DMS53 (cell line): ENCODE measurements at regions not wholly inside any gene's neighbourhood (a gene's known extent, or its start where the extent isn't known, plus 50 kb on each side); places are given as distances from the start of the nearest gene placed in this dataset.
"Not testable (repeated sequence)": the region's sequence is repeated elsewhere in the genome, so short reads cannot be mapped to it uniquely, and the experiment has no call there.

ENCODE experiments used
- DNase-seq: peaks from one replicate; lab custom pipeline; 2025; lab: John Stamatoyannopoulos, UW

DNA sequence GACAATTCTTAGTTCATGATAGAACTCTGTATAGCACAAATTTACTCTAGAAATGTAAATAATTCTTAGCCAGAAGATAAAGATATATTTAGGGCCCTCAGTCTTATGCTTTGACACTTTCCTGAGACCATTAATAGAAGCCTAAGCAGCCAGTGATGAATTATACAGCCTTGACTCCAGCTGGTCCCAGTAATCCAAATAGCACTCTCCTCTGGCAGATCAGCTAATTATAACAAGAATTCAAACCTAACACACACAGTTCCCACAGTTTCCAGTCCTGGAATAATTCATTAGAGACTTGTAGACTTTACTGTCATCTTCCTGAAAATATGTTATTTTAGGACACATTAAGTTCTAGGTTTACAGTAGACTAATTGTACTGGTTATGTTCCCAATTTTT lies 50.4 kb downstream of the SHOC1 start:
- DNase-seq = no peak

DNA sequence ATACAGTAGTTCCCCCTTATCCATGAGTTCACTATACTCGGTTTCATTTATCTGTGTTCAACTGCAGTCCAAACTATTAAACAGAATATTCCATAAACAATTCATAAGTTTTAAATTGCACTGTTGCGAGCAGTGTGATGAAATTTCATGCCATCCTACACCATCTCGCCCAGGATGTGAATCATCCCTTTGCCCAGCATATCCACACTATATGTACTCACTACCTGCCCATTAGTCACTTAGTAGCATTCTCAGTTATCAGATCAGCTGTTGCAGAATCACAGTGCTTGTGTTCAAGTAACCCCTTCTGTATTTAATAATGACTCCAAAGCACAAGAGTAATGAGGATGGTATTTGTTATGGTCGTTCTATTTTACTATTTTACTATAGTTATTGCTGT lies 51.5 kb downstream of the SHOC1 start:
- DNase-seq = peak; percentile 40

DNA sequence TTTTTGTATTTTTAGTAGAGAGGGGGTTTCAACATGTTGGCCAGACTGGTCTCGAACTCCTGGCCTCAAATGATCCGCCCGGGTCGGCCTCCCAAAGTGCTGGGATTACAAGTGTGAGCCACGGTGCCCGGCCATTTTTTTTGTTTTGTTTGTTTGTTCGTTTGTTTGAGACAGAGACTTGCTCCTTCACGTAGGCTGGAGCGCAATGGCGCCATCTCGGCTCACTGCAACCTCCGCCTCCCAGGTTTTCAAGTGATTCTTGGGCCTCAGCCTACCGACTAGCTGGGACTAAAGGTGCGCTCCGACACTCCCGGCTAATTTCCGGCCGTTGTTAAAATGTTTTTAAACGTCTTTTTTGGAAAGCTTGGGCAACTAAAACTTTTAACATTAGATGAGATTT lies 54.0 kb downstream of the SHOC1 start:
- DNase-seq = no peak

DNA sequence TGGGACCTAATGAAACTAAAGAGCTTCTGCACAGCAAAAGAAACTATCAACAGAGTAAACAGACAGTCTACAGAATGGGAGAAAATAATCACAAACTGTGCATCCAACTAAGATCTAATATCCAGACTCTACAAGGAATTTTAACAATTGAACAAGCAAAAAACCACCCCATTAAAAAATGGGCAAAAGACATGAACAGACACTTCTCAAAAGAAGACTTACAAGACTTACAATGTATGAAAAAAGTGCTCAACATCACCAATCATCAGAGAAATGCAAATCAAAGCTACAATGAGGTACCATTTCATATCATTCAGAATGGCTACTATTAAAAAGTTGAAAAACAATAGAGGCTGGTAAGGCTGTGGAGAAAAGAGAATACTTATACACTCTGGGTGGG lies 58.0 kb downstream of the SHOC1 start:
- no peak for DNase-seq

DNA sequence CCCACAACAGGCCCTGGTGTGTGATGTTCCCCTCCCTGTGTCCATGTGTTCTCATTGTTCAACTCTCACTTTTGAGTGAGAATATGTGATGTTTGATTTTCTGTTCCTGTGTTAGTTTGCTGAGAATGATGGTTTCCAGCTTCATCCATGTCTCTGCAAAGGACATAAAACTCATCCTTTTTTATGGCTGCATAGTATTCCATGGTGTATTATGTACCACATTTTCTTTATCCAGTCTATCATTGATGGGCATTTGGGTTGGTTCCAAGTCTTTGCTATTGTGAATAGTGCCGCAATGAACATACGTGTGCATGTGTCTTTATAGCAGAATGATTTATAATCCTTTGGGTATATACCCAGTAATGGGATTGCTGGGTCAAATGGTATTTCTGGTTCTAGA lies 59.4 kb downstream of the SHOC1 start:
- not testable (repeated sequence) for DNase-seq

DNA sequence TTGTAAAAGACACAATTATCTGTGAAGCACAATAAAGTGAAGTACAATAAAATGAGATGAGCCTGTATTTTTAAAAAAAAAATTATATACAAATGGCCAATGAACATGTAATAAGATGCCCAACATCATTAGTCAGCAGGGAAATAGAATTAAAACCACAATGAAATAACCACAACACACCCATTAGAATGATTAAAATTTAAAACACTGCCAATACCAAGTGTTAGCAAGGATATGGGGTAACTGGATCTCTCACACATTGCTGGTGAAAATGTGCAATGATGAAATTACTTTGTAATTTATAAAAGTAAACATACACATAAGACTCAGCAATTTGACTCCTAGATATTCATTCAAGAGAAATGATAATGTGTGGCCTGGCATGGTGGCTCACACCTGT lies 62.8 kb downstream of the SHOC1 start:
- DNase-seq = no peak

DNA sequence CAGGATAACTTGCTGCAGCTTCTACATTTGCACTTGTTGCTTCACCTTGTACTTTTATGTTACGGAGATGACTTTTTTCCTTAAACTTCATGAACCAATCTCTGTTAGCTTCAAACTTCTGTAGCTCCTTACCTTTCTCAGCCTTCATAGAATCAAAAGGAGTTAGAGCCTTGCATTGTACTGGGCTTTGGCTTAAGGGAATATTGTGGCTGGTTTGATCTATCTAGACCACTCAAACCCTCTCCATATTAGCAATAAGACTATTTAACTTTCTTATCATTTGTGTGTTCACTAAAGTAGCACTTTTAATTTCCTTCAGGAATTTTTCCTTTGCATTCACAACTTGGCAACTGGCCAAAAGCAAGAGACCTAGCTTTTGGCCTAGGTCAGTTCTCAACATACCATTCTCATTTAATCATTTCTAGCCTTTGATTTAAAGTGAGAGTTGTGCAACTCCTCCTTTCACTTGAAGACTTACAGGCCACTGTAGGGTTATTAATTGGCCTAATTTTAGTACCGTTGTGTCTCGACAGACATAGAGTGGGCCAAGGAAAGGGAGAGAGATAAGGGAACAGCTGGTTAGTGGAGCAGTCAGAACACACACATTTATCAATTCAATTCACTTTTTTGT lies 63.7 kb downstream of the SHOC1 start:
- no peak for DNase-seq

DNA sequence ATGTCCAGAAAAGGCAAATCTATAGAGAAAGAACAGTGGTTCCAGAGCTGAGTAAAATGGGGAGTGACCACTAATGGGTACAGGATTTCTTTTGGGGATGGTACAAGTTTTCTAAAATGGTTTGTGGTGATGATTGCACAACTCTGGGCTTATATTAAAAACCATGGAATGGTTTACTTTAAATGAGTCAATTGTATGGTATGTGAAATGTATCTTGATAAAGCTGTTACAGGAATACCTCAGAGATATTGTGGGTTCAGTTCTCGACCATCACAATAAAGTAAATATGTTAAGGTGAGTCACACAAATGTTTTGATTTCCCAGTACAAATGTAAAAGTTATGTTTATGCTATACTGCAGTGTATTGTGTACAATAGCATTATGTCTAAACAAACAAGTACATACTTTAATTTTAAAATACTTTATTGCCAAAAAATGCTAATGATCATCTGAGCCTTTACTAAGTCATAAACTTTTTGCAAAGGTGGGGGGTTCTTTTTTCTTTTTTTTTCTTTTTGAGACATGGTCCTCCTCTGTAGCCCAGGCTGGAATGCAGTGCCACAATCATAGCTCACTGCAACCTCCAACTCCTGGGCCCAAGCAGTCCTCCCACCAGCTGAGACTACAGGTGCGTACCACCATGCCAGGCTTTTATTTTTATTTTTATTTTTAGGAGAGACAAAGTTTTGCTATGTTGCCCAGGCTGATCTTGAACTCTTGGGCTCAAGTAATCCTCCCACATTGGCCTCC lies 65.9 kb downstream of the SHOC1 start:
- DNase-seq = peak; percentile 46

DNA sequence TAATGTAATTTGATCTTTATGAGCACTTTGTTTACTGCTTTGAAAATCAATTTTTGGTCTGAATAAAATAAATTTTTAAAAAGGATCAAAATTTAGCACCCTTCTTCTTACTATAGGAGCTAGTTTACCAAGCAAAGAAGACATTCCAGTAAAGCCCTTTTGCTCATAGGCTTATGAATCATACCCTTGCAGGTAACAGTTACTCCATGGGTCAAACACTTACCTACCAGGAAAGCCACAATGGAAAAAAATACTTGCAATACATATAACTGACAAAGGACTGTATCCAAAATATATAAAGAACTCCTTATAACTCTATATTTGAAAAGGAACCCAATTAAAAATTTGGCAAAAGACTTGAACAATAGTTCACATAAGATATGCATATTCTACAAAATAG lies 66.6 kb downstream of the SHOC1 start:
- peak; percentile 3 for DNase-seq

DNA sequence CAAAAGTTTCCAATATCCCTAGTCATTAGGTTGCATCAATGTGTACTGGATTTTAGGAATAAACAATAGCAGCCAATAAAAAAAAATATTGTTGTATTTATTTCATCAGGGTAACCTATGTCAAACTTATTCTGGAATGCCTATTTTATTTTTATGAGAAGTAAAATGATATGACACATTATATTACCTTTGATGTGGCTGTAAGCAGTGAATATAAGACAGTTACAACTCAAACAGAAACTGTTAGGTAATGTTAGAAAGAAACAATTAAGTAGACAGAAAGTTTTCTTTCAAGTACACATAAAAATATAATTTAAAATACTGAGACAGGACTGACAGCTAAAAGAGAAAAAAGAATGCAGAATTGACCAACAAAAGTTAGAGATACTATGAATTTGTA lies 65.5 kb downstream of the GNG10 start:
- no peak for DNase-seq

DNA sequence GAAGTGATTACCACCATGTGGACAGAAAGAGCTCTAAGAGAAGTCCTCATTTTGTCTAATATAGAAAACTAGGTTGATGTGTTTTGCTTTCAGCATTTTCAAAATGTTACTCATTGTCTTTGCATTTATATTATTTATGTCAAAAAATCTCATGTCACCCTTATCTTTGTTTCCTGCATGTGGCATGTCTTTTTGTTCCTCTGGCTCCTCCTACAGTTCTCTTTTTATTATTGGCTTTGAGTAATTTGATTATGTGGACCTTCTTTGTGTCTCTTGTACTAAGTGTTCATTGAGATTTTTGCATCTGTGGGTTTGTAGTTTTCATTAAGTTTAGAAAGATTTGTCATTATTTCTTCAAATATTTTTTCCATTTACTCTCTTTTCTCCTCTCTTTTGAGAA lies 58.8 kb downstream of the GNG10 start:
- no peak for DNase-seq
